GM21723 (cell line): ENCODE measurements at regions not wholly inside any gene's neighbourhood (a gene's known extent, or its start where the extent isn't known, plus 50 kb on each side); places are given as distances from the start of the nearest gene placed in this dataset.
"Not testable (repeated sequence)": the region's sequence is repeated elsewhere in the genome, so short reads cannot be mapped to it uniquely, and the experiment has no call there.

Source experiments
- ATAC-seq: cut with Tn5 transposase; IDR thresholded peaks from one replicate; pipeline ENCODE4 v1.9.1; 2021; ENCODE audit warnings: mild to moderate bottlenecking, moderate library complexity; ENCODE audit not compliant: unreplicated experiment

GRCh38 chr2:145563741-145564615 is 1044.1 kb upstream of the ZEB2 start:
- ATAC-seq = no peak

DNA sequence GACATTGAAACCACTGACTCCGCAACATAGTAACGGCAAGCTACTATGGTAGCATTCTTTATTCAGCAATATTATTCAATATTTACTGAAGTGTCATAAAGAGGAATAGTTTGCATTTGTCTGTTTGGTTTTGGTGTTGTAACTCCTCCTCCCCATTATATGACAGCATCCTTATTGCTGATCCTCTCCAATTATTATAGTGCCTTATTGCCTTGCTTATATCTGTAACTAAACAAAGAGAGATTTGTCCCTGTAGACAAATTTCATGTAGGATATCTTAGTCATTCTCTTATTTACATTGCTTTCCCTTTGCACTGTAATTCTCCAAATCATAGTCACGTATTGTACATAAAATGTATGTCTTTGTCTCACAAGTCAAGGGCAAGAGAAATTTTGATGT is 1041.2 kb upstream of the ZEB2 start:
- no peak for ATAC-seq

DNA sequence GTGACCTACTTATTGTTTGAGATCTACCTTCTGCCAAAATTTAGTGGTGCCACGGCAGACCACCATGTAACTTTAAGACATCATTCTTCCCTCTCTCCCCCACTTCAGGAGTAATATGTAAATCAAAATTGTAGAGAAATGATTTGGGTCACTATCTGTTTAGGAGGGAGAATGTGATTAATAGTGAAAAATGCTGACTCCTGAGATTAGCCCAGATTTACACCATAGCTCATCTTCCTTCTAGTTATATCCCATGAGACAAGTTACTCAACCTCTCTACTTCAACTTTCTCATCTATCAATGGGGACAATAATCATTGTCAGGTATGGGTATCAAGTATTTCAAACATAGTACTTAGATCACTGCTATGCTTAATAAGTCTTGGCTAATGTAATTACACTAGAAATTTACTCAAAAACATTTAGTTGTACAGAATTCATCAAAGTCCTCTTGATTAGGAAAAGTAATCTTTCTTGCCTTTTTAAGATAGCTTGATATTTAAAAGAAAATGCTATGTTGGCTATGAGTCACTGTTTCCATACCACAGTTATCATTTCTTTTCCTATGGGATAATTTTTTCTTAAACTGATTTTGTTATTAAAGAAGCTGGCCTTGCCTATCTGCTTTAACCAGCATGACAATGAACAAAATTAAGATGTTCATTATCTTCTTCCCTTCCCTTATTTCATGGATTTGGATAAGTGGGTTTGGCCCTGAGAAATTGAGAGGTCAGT is 1038.9 kb upstream of the ZEB2 start:
- no peak for ATAC-seq

- no peak for ATAC-seq
Observed at GRCh38 chr2:145555360-145555759, 1035.4 kb upstream of the ZEB2 start.

DNA sequence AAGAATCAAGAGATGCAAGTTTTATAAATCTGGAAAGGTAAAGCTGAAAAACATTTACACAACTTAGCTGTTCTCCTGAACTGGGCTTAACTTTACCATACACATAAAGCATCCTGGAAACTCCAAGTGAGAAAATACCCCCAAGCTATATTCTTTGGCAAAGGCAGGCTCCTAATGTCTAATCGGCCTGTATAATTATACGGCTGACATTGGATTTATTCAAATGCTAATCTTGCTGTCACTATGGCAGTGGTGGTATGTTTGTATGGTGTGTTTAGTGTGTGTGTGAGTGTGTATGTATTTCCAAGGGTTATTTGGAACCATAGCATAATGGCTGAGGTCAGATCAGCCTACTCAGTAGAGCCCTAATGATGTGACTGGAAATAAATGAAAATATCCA is 1031.8 kb upstream of the ZEB2 start:
- ATAC-seq = no peak

DNA sequence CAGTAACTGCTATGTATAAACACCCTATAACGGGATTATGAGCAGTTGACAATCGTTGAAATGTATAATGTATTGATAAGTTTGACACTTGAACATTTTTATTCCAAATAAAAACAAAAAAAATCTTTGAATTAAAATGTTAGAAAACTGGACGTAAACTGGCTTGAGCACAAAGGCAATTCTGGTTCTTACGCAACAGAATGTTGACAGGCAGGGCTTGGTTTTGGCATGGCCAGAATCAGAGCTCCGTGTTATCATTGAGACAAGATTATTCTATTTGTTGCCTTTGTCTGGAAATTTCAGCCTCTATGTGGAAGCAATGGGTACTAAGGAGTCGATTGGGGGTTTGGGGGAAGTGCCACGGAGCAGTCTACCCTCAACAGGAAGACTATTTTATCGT is 1028.6 kb upstream of the ZEB2 start:
- ATAC-seq = no peak

DNA sequence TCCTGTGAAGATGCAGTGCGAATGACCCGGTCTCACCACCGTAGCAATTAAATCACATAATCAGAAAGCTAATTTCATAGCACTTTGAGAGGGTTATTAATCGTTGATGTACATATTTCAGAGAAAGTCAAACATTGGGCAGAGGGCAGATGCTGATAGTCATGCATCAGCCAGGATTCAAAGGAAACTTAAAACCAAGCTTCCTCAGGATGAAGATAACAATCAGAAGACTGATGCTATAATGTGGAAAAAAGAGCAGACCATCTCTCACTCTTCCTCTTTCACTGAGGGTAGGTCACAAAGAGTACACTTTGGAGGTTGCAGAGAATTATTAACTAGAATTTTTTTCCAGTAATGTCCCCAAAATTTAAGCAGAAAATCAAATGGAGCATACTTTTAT is 1027.7 kb upstream of the ZEB2 start:
- no peak for ATAC-seq

DNA sequence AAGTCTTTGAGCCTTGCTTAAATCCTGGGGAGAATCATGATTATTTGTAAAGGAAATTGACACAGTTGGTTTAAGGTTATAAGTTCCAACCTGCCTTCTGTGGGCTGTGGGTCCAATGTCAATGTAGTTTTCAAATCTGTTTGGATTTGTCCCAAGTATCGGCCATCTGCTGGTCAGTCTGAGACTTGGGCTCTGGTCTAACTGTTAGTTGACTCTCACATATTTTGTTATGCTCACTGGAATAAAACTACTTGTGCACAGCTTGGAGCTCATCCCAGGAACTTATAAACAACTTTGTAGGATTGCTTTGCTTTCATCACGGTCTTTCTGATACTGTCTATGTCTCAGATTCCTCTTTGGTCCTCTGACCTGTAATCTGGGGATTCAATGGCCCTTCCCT is 1026.2 kb upstream of the ZEB2 start:
- no peak for ATAC-seq

DNA sequence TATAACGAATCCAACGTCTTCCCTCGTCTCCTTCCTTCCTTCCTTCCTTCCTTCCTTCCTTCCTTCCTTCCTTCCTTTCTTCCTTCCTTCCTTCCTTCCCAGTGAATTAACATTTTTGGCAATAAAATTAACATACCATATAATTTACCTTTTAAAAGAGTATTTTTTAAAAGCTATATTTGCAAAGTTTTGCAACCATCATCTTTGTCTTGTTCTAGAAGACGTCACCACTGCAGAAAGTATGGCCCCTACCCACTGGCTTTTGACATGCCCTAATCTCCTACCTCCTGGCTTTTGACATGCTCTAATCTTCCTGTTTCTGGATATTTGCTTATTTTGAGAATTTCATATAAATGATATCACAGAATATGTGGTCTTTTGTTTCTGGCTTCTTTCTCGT is 1023.9 kb upstream of the ZEB2 start:
- no peak for ATAC-seq

- no peak for ATAC-seq
Observed at GRCh38 chr2:145543155-145543554, 1023.2 kb upstream of the ZEB2 start.

- no peak for ATAC-seq
Observed at GRCh38 chr2:145541028-145541427, 1021.1 kb upstream of the ZEB2 start.

GRCh38 chr2:145538661-145539350 is 1018.9 kb upstream of the ZEB2 start:
- ATAC-seq = no peak

DNA sequence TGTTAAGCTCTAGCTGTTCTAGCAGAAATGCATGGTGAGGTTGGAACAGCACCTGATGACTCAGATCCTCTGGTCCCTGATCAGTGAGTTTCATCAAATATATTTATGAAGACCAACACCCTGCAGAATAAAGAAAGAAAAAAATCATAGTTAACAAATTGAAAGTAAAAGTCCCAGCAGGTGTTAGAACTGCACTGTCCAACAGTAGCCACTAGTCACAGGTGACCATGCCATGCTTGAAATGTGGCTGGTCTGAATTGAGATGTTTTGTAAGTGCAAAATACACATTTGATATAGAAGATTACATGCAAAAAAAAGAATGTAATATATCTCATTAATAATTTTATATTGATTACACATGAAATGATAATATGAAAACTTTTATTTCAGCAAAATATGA is 1010.7 kb upstream of the ZEB2 start:
- no peak for ATAC-seq

GRCh38 chr2:145524836-145525235 is 1004.9 kb upstream of the ZEB2 start:
- ATAC-seq = no peak

DNA sequence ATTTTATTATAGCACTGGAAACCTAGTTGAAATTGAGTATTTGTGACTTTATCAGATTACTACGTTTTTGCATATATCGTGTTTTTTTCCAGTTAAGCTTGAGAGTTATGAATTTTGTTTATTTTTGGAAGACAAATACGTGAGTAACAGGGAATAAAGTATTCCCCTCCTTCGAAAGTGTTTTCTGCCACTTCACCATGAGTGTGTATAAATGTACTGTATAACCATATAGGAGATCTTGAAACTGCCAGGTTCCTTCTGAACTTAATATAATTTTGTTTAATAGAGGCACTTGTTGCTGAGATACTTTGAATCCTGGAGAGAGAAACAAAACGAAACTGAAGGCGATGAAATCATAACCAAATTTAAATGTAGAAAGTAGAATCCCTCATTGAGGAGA is 1004.4 kb upstream of the ZEB2 start:
- ATAC-seq = no peak

- not testable (repeated sequence) for ATAC-seq
Observed at GRCh38 chr2:145519254-145519653, 999.3 kb upstream of the ZEB2 start.

DNA sequence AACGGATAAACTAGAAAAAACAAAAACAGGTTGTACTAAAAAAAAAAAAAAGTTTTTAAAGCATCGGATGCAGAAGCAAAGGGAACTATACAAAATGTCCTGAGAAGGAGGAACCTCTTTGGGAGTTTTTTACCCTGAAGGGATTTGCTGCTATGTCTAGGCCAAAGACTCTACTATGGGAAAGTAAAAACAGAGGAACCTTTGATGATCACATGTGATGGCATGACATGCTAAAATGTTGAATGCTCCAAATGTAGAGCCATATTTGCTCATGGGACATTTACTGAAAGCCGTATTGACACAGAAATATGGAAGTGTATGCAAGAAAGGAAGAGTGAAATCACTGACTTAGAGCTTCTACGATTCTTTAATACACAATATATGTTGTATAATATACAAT is 992.0 kb upstream of the ZEB2 start:
- no peak for ATAC-seq

- no peak for ATAC-seq
Observed at GRCh38 chr2:145503511-145503910, 983.6 kb upstream of the ZEB2 start.

DNA sequence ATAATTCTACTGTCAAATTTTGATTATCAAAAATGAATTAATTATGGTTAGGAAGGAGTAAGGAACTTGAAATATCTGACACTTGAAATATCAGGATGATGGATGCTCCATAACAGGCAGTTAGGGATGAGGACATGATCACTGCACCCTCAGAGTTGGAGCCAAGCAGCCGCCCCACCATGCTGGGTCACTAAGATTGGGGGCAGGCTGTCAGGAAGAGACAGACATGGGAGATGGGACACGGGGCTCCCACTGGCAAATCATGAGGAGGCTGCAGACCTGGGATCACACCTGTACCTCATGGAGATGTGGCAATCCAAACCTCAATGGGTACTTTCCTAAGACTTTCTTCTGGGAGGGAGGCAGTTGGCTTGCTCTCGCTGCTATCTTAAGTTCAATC is 982.0 kb upstream of the ZEB2 start:
- ATAC-seq = no peak

GRCh38 chr2:145495590-145495989 is 975.7 kb upstream of the ZEB2 start:
- no peak for ATAC-seq

DNA sequence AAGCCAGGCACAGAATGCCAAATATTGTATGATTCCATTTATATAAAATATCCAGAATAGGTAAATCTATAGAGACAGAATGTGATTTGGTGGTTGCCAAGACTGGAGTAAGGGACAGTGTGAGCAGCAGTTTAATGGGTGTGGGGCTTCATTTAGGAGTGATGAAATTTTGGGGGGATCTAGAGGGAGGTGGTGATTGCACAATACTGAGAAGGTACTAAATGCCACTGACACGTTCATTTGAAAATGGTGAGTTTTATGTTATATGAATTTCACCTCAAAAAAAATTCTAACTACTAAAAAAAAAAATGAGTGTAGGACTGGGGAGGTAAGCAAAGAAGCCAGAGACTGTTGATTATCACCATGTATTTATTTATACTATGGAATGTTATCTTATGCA is 974.5 kb upstream of the ZEB2 start:
- no peak for ATAC-seq

DNA sequence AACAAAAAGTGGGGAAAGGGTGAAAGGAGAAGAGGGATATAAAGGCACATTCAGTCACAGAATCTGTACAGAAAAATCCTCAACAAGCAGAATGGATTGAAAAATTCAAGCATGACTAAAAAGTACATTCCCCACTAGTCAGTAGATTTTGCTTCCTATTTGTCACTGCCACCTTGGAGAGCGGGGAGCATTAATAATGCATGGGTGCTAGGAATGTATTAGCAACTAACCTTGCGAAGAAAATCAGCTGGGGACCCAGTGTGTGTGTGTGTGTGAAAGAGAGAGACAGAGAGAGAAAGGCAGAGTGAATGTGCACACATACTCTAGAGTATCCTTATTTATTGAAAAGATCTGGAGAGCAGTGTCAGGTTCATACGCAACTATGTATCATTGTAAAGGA is 968.7 kb upstream of the ZEB2 start:
- ATAC-seq = no peak
